Sigmoid colon (tissue), 6 donors: ENCODE measurements at regions not wholly inside any gene's neighbourhood (a gene's known extent, or its start where the extent isn't known, plus 50 kb on each side); places are given as distances from the start of the nearest gene placed in this dataset.

ENCODE experiments used
- DNase-seq: peaks from one replicate; pipeline ENCODE4 v3.0.0-alpha.2; 2019
- H3K27ac ChIP-seq, 4 donors: fragments of 200-600 bp; sonication (generic); one replicate each; pipeline ENCODE4 v1.5.1; 2016 to 2019; ENCODE audit warnings: mild to moderate bottlenecking in 1 of 4
- H3K27me3 ChIP-seq, 3 donors: fragments of 200-600 bp; sonication (generic); one replicate each; pipeline ENCODE4 v1.5.1; 2019; ENCODE audit warnings: mild to moderate bottlenecking in 1 of 3
- H3K36me3 ChIP-seq, 4 donors: fragments of 200-600 bp; sonication (generic); one replicate each; pipeline ENCODE4 v1.5.1; 2016 to 2019
- H3K4me1 ChIP-seq, 4 donors: fragments of 200-600 bp; sonication (generic); one replicate each; pipeline ENCODE4 v1.5.1; 2017 to 2019
- H3K4me3 ChIP-seq, 4 donors: fragments of 200-600 bp; sonication (generic); one replicate each; pipeline ENCODE4 v1.5.1; 2017 to 2019; ENCODE audit warnings: mild to moderate bottlenecking in 2 of 4, moderate library complexity in 1 of 4
- H3K9me3 ChIP-seq, 4 donors: fragments of 200-600 bp in 3 of 4; sonication (generic) in 3 of 4; one replicate each; pipeline versions ENCODE4 v1.5.1 to v1.6.1; 2013 to 2019
- EP300 ChIP-seq, 4 donors: sonication (generic); formaldehyde crosslinking; IDR thresholded peaks; one replicate each; pipeline ENCODE4 v1.6.1; 2017; ENCODE audit warnings: antibody characterized with exemption in 4 of 4
- POLR2A ChIP-seq, 2 donors: fragments of 450-650 bp; IDR thresholded peaks; one replicate each; pipeline ENCODE4 v1.6.1; 2016; ENCODE audit warnings: antibody characterized with exemption in 2 of 2, mild to moderate bottlenecking in 2 of 2, moderate library complexity in 2 of 2
- POLR2AphosphoS5 ChIP-seq, 4 donors: sonication (generic); formaldehyde crosslinking; IDR thresholded peaks; one replicate each; pipeline ENCODE4 v1.6.1; 2017; ENCODE audit warnings: antibody characterized with exemption in 4 of 4
- WGBS, 2 donors: extraction: QIAGEN DNeasy Blood & Tissue Kit; methylation state at CpG; one replicate each; pipeline ENCODE4 v1.1.7; 2013; 5-methylcytosine and 5-hydroxymethylcytosine counted together
- intact Hi-C: fragments of 100-400 bp; cut with DNase I; formaldehyde crosslinking; loops from one replicate; pipeline ENCODE4 v1.15.1; 2023
- TF ChIP-seq, protein P1 (sequence below), 4 experiments: fragments of 450-650 bp in 3 of 4; fragments of 200-600 bp in 1 of 4; IDR thresholded peaks; one replicate each; pipeline ENCODE4 v1.5.1; 2016 to 2019; ENCODE audit warnings: antibody characterized with exemption in 4 of 4, mild to moderate bottlenecking in 3 of 4, moderate library complexity in 2 of 4
- donor health status: healthy with polysubstance abuse.
- donor health status: healthy.

GRCh38 chr1:87599569-87599968, 270.9 kb downstream of the LMO4 start:
- 74 to 88% methylated on average over 2 of the region's 2 CpGs for WGBS, 2 donors
- DNase-seq, result no peak
- intact Hi-C loops, result no loop called here
- H3K9me3 ChIP-seq, result no peaks in the 10 kb centered on the region
- no peaks in the 10 kb centered on the region for H3K36me3 ChIP-seq
- H3K4me3 ChIP-seq, result no peak overlapping the region
- peaks cover 0 to 28% (median 18%) of the 10 kb centered on the region in 4 donors for H3K4me1 ChIP-seq
- no peaks in the 10 kb centered on the region for H3K27me3 ChIP-seq
- TF ChIP-seq EP300 (IDR thresholded peaks at IDR 0.05) (no peak), POLR2A (IDR thresholded peaks at IDR 0.05) (no peak), POLR2AphosphoS5 (IDR thresholded peaks at IDR 0.05) (no peak)
- TF ChIP-seq, protein P1, sequence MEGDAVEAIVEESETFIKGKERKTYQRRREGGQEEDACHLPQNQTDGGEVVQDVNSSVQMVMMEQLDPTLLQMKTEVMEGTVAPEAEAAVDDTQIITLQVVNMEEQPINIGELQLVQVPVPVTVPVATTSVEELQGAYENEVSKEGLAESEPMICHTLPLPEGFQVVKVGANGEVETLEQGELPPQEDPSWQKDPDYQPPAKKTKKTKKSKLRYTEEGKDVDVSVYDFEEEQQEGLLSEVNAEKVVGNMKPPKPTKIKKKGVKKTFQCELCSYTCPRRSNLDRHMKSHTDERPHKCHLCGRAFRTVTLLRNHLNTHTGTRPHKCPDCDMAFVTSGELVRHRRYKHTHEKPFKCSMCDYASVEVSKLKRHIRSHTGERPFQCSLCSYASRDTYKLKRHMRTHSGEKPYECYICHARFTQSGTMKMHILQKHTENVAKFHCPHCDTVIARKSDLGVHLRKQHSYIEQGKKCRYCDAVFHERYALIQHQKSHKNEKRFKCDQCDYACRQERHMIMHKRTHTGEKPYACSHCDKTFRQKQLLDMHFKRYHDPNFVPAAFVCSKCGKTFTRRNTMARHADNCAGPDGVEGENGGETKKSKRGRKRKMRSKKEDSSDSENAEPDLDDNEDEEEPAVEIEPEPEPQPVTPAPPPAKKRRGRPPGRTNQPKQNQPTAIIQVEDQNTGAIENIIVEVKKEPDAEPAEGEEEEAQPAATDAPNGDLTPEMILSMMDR (IDR thresholded peaks at IDR 0.05), result no peak
- no peak overlapping the region for H3K27ac ChIP-seq

GRCh38 chr1:87600055-87600850, 271.6 kb downstream of the LMO4 start:
- no peaks in the 10 kb centered on the region for H3K27me3 ChIP-seq
- H3K4me1 ChIP-seq, result peaks cover 0 to 21% (median 11%) of the 10 kb centered on the region in 4 donors
- DNase-seq, result no peak
- H3K36me3 ChIP-seq, result no peaks in the 10 kb centered on the region
- intact Hi-C loops, result no loop called here
- no peak overlapping the region for H3K27ac ChIP-seq
- H3K9me3 ChIP-seq, result no peaks in the 10 kb centered on the region
- 60 to 71% methylated on average over 6 of the region's 6 CpGs for WGBS, 2 donors
- no peak overlapping the region for H3K4me3 ChIP-seq
- TF ChIP-seq POLR2A (IDR thresholded peaks at IDR 0.05) (no peak), POLR2AphosphoS5 (IDR thresholded peaks at IDR 0.05) (no peak), EP300 (IDR thresholded peaks at IDR 0.05) (no peak)
- TF ChIP-seq, protein P1 (IDR thresholded peaks at IDR 0.05), result no peak

- Histone ChIP-seq H3K4me1 (peaks cover 0 to 18% (median 8%) of the 10 kb centered on the region in 4 donors), H3K36me3 (no peaks in the 10 kb centered on the region), H3K27me3 (no peaks in the 10 kb centered on the region), H3K9me3 (no peaks in the 10 kb centered on the region), H3K4me3 (no peak overlapping the region), H3K27ac (no peak overlapping the region)
- 47 to 59% methylated on average over 1 of the region's 1 CpG for WGBS, 2 donors
- intact Hi-C loops, result no loop called here
- DNase-seq, result no peak
- TF ChIP-seq POLR2AphosphoS5 (IDR thresholded peaks at IDR 0.05) (no peak), POLR2A (IDR thresholded peaks at IDR 0.05) (no peak), EP300 (IDR thresholded peaks at IDR 0.05) (no peak)
- TF ChIP-seq, protein P1 (IDR thresholded peaks at IDR 0.05), result no peak
Measured at GRCh38 chr1:87600854-87601253, 272.2 kb downstream of the LMO4 start.

DNA sequence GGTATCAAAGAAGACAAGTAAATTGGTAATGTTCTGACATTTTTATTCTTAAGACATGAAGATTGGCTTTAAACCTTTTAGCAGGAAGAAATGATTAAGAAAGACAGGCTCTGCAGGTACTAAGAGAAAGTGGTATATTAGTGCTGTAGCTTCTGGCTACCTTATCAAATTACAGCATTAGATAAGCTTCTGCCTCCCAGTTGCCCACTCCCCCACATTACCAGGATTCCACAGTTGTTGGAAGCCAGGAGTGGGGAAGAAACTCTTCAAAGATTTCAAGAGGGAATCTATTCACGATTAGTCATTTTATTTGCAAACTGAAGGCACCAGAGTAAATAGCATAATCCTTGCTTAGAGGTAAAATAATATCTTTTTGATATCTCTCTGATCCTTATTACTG, 274.9 kb downstream of the LMO4 start:
- no peak overlapping the region for H3K27ac ChIP-seq
- H3K4me1 ChIP-seq, result peaks cover 0 to 24% (median 7%) of the 10 kb centered on the region in 4 donors
- H3K4me3 ChIP-seq, result no peak overlapping the region
- 81 to 87% methylated on average over 1 of the region's 1 CpG for WGBS, 2 donors
- intact Hi-C loops, result no loop called here
- H3K27me3 ChIP-seq, result no peaks in the 10 kb centered on the region
- no peak for DNase-seq
- H3K9me3 ChIP-seq, result no peaks in the 10 kb centered on the region
- no peaks in the 10 kb centered on the region for H3K36me3 ChIP-seq
- no peak for TF ChIP-seq EP300 (IDR thresholded peaks at IDR 0.05)
- no peak for TF ChIP-seq POLR2A (IDR thresholded peaks at IDR 0.05)
- TF ChIP-seq, protein P1 (IDR thresholded peaks at IDR 0.05), result no peak
- no peak for TF ChIP-seq POLR2AphosphoS5 (IDR thresholded peaks at IDR 0.05)
